Frontal cortex (tissue), 3 donors: ENCODE measurements at regions not wholly inside any gene's neighbourhood (a gene's known extent, or its start where the extent isn't known, plus 50 kb on each side); places are given as distances from the start of the nearest gene placed in this dataset.

ENCODE experiments used
- DNase-seq, 2 donors: peaks; one replicate each; pipeline ENCODE4 v3.0.0; 2012; ENCODE audit warnings: low spot score in 2 of 2
- FAIRE-seq: peaks from 2 replicates; lab custom pipeline; 2012; peaks lifted over from hg19 to GRCh38; lab: Jason Lieb, UNC
- donor health status: control.
- donor health status: control.
- donor health status: control.

- FAIRE-seq (no peak), DNase-seq (no peak)
Observed at GRCh38 chr13:78040205-78040830, 121.7 kb upstream of the EDNRB start.

GRCh38 chr13:78036841-78037240 is 118.2 kb upstream of the EDNRB start:
- DNase-seq, result no peak
- no peak for FAIRE-seq

GRCh38 chr13:78035500-78035899 is 116.9 kb upstream of the EDNRB start:
- DNase-seq (no peak), FAIRE-seq (no peak)

GRCh38 chr13:78033509-78033908 is 114.9 kb upstream of the EDNRB start:
- no peak for DNase-seq
- FAIRE-seq, result no peak

- DNase-seq, result no peak
- no peak for FAIRE-seq
Observed at GRCh38 chr13:78032132-78032531, 113.5 kb upstream of the EDNRB start.

- DNase-seq (no peak), FAIRE-seq (no peak)
Observed at GRCh38 chr13:78030341-78030896, 111.8 kb upstream of the EDNRB start.

- FAIRE-seq, result no peak
- no peak for DNase-seq
Observed at GRCh38 chr13:78029901-78030300, 111.3 kb upstream of the EDNRB start.

- FAIRE-seq (no peak), DNase-seq (no peak)
Observed at GRCh38 chr13:78028960-78029359, 110.3 kb upstream of the EDNRB start.

GRCh38 chr13:78024996-78025395 is 106.4 kb upstream of the EDNRB start:
- DNase-seq, result no peak
- FAIRE-seq, result no peak

- DNase-seq, result peak in 1 of 2 donors; percentile 5
- FAIRE-seq, result no peak
Observed at GRCh38 chr13:78022164-78022877, 103.7 kb upstream of the EDNRB start.

- FAIRE-seq (no peak), DNase-seq (no peak)
Observed at GRCh38 chr13:78020861-78021260, 102.2 kb upstream of the EDNRB start.

- FAIRE-seq (no peak), DNase-seq (no peak)
Observed at GRCh38 chr13:78015782-78016181, 97.2 kb upstream of the EDNRB start.

GRCh38 chr13:78012046-78012445 is 93.4 kb upstream of the EDNRB start:
- no peak for FAIRE-seq
- DNase-seq, result no peak

- DNase-seq, result no peak
- no peak for FAIRE-seq
Observed at GRCh38 chr13:78004821-78005220, 86.2 kb upstream of the EDNRB start.

GRCh38 chr13:77999746-78000145 is 81.1 kb upstream of the EDNRB start:
- FAIRE-seq (no peak), DNase-seq (no peak)

- FAIRE-seq (no peak), DNase-seq (no peak)
Observed at GRCh38 chr13:77994166-77994565, 75.5 kb upstream of the EDNRB start.

GRCh38 chr13:77991003-77991402 is 72.4 kb upstream of the EDNRB start:
- DNase-seq, result no peak
- no peak for FAIRE-seq

- DNase-seq (no peak), FAIRE-seq (no peak)
Observed at GRCh38 chr13:77989281-77989680, 70.7 kb upstream of the EDNRB start.

- no peak for FAIRE-seq
Observed at GRCh38 chr13:77988355-77988754, 69.7 kb upstream of the EDNRB start.

GRCh38 chr13:77986713-77987112 is 68.1 kb upstream of the EDNRB start:
- FAIRE-seq (no peak), DNase-seq (no peak)

More at GRCh38 chr13:77988355-77988754, 69.7 kb upstream of the EDNRB start:
- no peak for DNase-seq

- no peak for FAIRE-seq
- DNase-seq, result no peak
Observed at GRCh38 chr13:77985866-77986636, 67.4 kb upstream of the EDNRB start.
